ENCODE measurements at regions not wholly inside any gene's neighbourhood (a gene's known extent, or its start where the extent isn't known, plus 50 kb on each side); places are given as distances from the start of the nearest gene placed in this dataset.

DNA sequence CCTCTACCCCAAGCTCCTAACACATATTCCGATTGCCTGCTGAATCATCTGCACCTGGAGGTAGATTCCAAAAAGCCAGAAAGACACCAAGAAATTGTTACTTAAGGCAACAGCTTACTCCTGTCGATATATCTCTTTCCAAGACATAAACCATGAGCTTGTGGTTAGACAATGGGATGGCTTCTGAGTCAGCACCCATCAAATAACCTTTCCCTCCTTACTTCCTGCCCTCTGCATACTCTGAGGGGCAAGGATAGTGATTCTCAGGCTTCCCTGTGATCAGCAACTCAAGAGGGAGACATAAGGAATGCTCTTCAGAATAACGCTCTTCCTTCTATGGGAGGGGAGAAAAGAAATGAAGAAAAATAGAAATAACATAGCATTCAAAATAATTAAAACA lies 70.9 kb downstream of the TMEM215 start:
- CTCF ChIA-PET = interaction anchor here (0.7 to 1.7 kb wide), 2 partner anchors 114 to 274 kb away, joined by 3 to 4 read pairs; no protein-coding TSS in a partner anchor
- H3K9me3 Mint-ChIP-seq = no peaks in the 10 kb centered on the region
- ATAC-seq = no peak

DNA sequence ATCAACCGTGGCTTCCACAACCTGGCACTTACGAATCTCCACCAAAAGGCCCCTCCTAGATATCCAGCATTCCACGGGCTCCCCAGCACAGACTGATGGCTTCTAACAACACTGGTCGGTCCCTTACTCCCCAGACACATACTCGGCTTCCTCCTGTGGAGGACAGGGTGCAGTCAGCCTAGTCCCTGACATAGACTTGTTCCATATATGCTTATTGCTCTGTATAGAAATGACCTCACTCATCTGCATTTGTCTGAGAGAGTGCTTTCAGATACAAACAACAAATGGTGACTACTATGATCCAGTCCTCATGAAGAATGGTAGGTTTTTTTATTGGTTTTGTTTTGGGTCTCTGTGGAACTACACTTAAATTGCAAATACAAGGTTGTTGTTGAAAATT lies 72.4 kb downstream of the TMEM215 start:
- DNase-seq (ENCODE audit: low spot score) = no peak
- H3K4me1 Mint-ChIP-seq = no peaks in the 10 kb centered on the region
- TF ChIP-seq, protein P1, sequence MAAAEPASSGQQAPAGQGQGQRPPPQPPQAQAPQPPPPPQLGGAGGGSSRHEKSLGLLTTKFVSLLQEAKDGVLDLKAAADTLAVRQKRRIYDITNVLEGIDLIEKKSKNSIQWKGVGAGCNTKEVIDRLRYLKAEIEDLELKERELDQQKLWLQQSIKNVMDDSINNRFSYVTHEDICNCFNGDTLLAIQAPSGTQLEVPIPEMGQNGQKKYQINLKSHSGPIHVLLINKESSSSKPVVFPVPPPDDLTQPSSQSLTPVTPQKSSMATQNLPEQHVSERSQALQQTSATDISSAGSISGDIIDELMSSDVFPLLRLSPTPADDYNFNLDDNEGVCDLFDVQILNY (CRISPR knock-in tag; IDR thresholded peaks at IDR 0.05) = no peak
- TF ChIP-seq, protein P2, sequence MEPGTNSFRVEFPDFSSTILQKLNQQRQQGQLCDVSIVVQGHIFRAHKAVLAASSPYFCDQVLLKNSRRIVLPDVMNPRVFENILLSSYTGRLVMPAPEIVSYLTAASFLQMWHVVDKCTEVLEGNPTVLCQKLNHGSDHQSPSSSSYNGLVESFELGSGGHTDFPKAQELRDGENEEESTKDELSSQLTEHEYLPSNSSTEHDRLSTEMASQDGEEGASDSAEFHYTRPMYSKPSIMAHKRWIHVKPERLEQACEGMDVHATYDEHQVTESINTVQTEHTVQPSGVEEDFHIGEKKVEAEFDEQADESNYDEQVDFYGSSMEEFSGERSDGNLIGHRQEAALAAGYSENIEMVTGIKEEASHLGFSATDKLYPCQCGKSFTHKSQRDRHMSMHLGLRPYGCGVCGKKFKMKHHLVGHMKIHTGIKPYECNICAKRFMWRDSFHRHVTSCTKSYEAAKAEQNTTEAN (CRISPR knock-in tag; IDR thresholded peaks at IDR 0.05) = no peak
- TF ChIP-seq NR3C1 (CRISPR knock-in tag; conservative IDR thresholded peaks at IDR 0.05; ENCODE audit: low read depth) = no peak
- no peak for TF ChIP-seq JAZF1 (CRISPR knock-in tag; IDR thresholded peaks at IDR 0.05)
- TF ChIP-seq NFYB (CRISPR knock-in tag; conservative IDR thresholded peaks at IDR 0.05; ENCODE audit: low read depth) = no peak
- TF ChIP-seq GTF2I (CRISPR knock-in tag; conservative IDR thresholded peaks at IDR 0.05) = no peak
- TF ChIP-seq, protein P3, sequence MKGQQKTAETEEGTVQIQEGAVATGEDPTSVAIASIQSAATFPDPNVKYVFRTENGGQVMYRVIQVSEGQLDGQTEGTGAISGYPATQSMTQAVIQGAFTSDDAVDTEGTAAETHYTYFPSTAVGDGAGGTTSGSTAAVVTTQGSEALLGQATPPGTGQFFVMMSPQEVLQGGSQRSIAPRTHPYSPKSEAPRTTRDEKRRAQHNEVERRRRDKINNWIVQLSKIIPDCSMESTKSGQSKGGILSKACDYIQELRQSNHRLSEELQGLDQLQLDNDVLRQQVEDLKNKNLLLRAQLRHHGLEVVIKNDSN (CRISPR knock-in tag; IDR thresholded peaks at IDR 0.05) = no peak
- TF ChIP-seq, protein P4, sequence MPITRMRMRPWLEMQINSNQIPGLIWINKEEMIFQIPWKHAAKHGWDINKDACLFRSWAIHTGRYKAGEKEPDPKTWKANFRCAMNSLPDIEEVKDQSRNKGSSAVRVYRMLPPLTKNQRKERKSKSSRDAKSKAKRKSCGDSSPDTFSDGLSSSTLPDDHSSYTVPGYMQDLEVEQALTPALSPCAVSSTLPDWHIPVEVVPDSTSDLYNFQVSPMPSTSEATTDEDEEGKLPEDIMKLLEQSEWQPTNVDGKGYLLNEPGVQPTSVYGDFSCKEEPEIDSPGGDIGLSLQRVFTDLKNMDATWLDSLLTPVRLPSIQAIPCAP (CRISPR knock-in tag; IDR thresholded peaks at IDR 0.05) = no peak
- TF ChIP-seq NR1H2 (CRISPR knock-in tag; IDR thresholded peaks at IDR 0.05) = no peak
- no peak for TF ChIP-seq FOXJ3 (CRISPR knock-in tag; IDR thresholded peaks at IDR 0.05; ENCODE audit: borderline replicate concordance)
- TF ChIP-seq ZNF671 (CRISPR knock-in tag; IDR thresholded peaks at IDR 0.05) = no peak
- TF ChIP-seq NFATC4 (CRISPR knock-in tag; IDR thresholded peaks at IDR 0.05) = no peak
- TF ChIP-seq, protein P5, sequence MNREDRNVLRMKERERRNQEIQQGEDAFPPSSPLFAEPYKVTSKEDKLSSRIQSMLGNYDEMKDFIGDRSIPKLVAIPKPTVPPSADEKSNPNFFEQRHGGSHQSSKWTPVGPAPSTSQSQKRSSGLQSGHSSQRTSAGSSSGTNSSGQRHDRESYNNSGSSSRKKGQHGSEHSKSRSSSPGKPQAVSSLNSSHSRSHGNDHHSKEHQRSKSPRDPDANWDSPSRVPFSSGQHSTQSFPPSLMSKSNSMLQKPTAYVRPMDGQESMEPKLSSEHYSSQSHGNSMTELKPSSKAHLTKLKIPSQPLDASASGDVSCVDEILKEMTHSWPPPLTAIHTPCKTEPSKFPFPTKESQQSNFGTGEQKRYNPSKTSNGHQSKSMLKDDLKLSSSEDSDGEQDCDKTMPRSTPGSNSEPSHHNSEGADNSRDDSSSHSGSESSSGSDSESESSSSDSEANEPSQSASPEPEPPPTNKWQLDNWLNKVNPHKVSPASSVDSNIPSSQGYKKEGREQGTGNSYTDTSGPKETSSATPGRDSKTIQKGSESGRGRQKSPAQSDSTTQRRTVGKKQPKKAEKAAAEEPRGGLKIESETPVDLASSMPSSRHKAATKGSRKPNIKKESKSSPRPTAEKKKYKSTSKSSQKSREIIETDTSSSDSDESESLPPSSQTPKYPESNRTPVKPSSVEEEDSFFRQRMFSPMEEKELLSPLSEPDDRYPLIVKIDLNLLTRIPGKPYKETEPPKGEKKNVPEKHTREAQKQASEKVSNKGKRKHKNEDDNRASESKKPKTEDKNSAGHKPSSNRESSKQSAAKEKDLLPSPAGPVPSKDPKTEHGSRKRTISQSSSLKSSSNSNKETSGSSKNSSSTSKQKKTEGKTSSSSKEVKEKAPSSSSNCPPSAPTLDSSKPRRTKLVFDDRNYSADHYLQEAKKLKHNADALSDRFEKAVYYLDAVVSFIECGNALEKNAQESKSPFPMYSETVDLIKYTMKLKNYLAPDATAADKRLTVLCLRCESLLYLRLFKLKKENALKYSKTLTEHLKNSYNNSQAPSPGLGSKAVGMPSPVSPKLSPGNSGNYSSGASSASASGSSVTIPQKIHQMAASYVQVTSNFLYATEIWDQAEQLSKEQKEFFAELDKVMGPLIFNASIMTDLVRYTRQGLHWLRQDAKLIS (CRISPR knock-in tag; IDR thresholded peaks at IDR 0.05; ENCODE audit: borderline replicate concordance) = no peak
- TF ChIP-seq ESRRA (CRISPR knock-in tag; IDR thresholded peaks at IDR 0.05; ENCODE audit: borderline replicate concordance) = no peak
- no peak for TF ChIP-seq GRHL2 (CRISPR knock-in tag; IDR thresholded peaks at IDR 0.05; ENCODE audit: insufficient replicate concordance, severe bottlenecking)
- TF ChIP-seq CREB1 (CRISPR knock-in tag; IDR thresholded peaks at IDR 0.05) = no peak
- no peak for TF ChIP-seq EMX1 (CRISPR knock-in tag; IDR thresholded peaks at IDR 0.05)
- no peak for TF ChIP-seq HMGA2 (CRISPR knock-in tag; IDR thresholded peaks at IDR 0.05)
- TF ChIP-seq FOXK1 (CRISPR knock-in tag; IDR thresholded peaks at IDR 0.05) = no peak
- TF ChIP-seq, protein P6, sequence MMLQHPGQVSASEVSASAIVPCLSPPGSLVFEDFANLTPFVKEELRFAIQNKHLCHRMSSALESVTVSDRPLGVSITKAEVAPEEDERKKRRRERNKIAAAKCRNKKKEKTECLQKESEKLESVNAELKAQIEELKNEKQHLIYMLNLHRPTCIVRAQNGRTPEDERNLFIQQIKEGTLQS (CRISPR knock-in tag; conservative IDR thresholded peaks at IDR 0.05) = no peak
- ChIA-PET CTCF (no interaction called here), POLR2A (no interaction called here)
- H3K4me3 Mint-ChIP-seq = no peak overlapping the region
- H3K36me3 Mint-ChIP-seq = no peaks in the 10 kb centered on the region
- H3K9me3 Mint-ChIP-seq = no peaks in the 10 kb centered on the region
- H3K27me3 Mint-ChIP-seq (ENCODE audit: low read depth) = no peaks in the 10 kb centered on the region
- ATAC-seq = no peak
- H3K27ac Mint-ChIP-seq = no peak overlapping the region

More for the DNA sequence above, 70.9 kb downstream of the TMEM215 start:
- POLR2A ChIA-PET = no interaction called here
- TF ChIP-seq, protein P7, sequence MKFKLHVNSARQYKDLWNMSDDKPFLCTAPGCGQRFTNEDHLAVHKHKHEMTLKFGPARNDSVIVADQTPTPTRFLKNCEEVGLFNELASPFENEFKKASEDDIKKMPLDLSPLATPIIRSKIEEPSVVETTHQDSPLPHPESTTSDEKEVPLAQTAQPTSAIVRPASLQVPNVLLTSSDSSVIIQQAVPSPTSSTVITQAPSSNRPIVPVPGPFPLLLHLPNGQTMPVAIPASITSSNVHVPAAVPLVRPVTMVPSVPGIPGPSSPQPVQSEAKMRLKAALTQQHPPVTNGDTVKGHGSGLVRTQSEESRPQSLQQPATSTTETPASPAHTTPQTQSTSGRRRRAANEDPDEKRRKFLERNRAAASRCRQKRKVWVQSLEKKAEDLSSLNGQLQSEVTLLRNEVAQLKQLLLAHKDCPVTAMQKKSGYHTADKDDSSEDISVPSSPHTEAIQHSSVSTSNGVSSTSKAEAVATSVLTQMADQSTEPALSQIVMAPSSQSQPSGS (CRISPR knock-in tag; IDR thresholded peaks at IDR 0.05; ENCODE audit: borderline replicate concordance, low read depth) = no peak
- TF ChIP-seq, protein P8, sequence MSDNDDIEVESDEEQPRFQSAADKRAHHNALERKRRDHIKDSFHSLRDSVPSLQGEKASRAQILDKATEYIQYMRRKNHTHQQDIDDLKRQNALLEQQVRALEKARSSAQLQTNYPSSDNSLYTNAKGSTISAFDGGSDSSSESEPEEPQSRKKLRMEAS (CRISPR knock-in tag; IDR thresholded peaks at IDR 0.05) = no peak
- TF ChIP-seq, protein P1 (CRISPR knock-in tag; IDR thresholded peaks at IDR 0.05) = no peak
- TF ChIP-seq MYBL2 (CRISPR knock-in tag; IDR thresholded peaks at IDR 0.05) (no peak), NFE2L1 (CRISPR knock-in tag; IDR thresholded peaks at IDR 0.05) (no peak)
- no peak overlapping the region for H3K27ac Mint-ChIP-seq
- H3K4me3 Mint-ChIP-seq = no peak overlapping the region
- no peak for DNase-seq (ENCODE audit: low spot score)
- H3K27me3 Mint-ChIP-seq (ENCODE audit: low read depth) = no peaks in the 10 kb centered on the region
- H3K36me3 Mint-ChIP-seq = no peaks in the 10 kb centered on the region
- H3K4me1 Mint-ChIP-seq = no peaks in the 10 kb centered on the region

Data from WTC11 (cell line).